CD4-positive, alpha-beta memory T cell (primary cell): ENCODE measurements at regions not wholly inside any gene's neighbourhood (a gene's known extent, or its start where the extent isn't known, plus 50 kb on each side); places are given as distances from the start of the nearest gene placed in this dataset.

Source experiments
- CTCF ChIA-PET: fragments of 350-600 bp; sonication (Branson Sonifier 250); formaldehyde crosslinking; loops from one replicate; lab custom pipeline; 2021; ENCODE audit warnings: inconsistent platforms; ENCODE audit not compliant: partially characterized antibody; lab: Charles Lee
- POLR2A ChIA-PET: fragments of 350-600 bp; sonication (Branson Sonifier 250); formaldehyde crosslinking; loops from one replicate; lab custom pipeline; 2021; ENCODE audit not compliant: partially characterized antibody; lab: Charles Lee
- DNase-seq, 5 donors: peaks; one replicate each; pipeline versions ENCODE4 v3.0.0 to v3.0.0-alpha.2; 2020 to 2022; ENCODE audit warnings: mixed read lengths in 1 of 5
- H3K27ac ChIP-seq: one replicate; pipeline ENCODE4 v1.7.0; 2013; ENCODE audit warnings: low read depth, low read length
- H3K27me3 ChIP-seq: 2 replicates; pipeline ENCODE4 v1.7.0; 2013; ENCODE audit warnings: mild to moderate bottlenecking, low read length, moderate library complexity; ENCODE audit not compliant: insufficient read depth
- H3K36me3 ChIP-seq: 2 replicates; pipeline ENCODE4 v1.7.0; 2013; ENCODE audit warnings: mild to moderate bottlenecking, low read length, moderate library complexity; ENCODE audit not compliant: insufficient read depth
- H3K4me1 ChIP-seq: 2 replicates; pipeline ENCODE4 v1.7.0; 2013; ENCODE audit warnings: mild to moderate bottlenecking, low read length, moderate library complexity; ENCODE audit not compliant: insufficient read depth
- H3K4me3 ChIP-seq, 2 donors: one replicate each; pipeline ENCODE4 v1.7.0; 2013; ENCODE audit warnings: low read length in 2 of 2, mild to moderate bottlenecking in 1 of 2
- H3K9me3 ChIP-seq, 2 donors: one replicate each; pipeline ENCODE4 v1.7.0; 2013; ENCODE audit warnings: low read length in 2 of 2, control low read depth in 1 of 2; ENCODE audit not compliant: control insufficient read depth in 1 of 2
- H3K27ac Mint-ChIP-seq, 7 donors: one replicate each; pipeline ENCODE4 v1.8.0; 2020 to 2021; ENCODE audit warnings: mixed read lengths in 7 of 7, mild to moderate bottlenecking in 6 of 7, inconsistent platforms in 3 of 7, moderate library complexity in 3 of 7
- H3K27me3 Mint-ChIP-seq, 2 donors: one replicate each; pipeline ENCODE4 v1.8.0; 2020 to 2021; ENCODE audit warnings: mixed read lengths in 2 of 2
- H3K36me3 Mint-ChIP-seq, 2 donors: one replicate each; pipeline ENCODE4 v1.8.0; 2020 to 2021; ENCODE audit warnings: mixed read lengths in 2 of 2, inconsistent platforms in 1 of 2, mild to moderate bottlenecking in 1 of 2
- H3K4me1 Mint-ChIP-seq, 4 donors: one replicate each; pipeline ENCODE4 v1.8.0; 2020 to 2021; ENCODE audit warnings: mixed read lengths in 4 of 4, mild to moderate bottlenecking in 1 of 4
- H3K4me3 Mint-ChIP-seq, 8 donors: one replicate each; pipeline ENCODE4 v1.8.0; 2020 to 2021; ENCODE audit warnings: mixed read lengths in 8 of 8, mild to moderate bottlenecking in 7 of 8, moderate library complexity in 6 of 8, inconsistent platforms in 3 of 8
- H3K9me3 Mint-ChIP-seq, 8 donors: one replicate each; pipeline ENCODE4 v1.8.0; 2020 to 2021; ENCODE audit warnings: mixed read lengths in 8 of 8, mild to moderate bottlenecking in 5 of 8, inconsistent platforms in 3 of 8, moderate library complexity in 1 of 8
- intact Hi-C: fragments of 100-400 bp; cut with micrococcal nuclease; formaldehyde crosslinking; loops from one replicate; pipeline ENCODE4 v1.15.1; 2023

DNA sequence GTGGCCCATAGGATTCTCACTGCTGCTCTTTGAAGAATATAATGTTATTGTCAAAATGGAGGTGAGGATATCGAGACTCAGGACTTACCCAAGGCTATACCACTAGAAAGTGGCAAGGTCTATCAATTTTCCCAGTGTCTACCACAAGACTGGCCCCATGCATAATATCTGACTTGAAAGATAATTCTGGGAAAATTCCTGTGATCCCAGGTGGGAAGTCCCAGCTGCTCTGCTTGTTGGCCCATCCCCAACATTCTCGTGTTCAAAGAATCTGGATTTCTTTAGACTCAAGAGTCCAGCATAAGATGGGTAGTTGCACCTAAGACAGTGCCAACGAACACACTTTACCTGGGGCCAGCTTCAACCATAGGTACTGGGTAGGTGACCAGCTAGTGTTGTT, 120.7 kb upstream of the DTNBP1 start:
- intact Hi-C loops: no loop called here
- CTCF ChIA-PET: no interaction called here
- no peak overlapping the region for H3K4me3 Mint-ChIP-seq

DNA sequence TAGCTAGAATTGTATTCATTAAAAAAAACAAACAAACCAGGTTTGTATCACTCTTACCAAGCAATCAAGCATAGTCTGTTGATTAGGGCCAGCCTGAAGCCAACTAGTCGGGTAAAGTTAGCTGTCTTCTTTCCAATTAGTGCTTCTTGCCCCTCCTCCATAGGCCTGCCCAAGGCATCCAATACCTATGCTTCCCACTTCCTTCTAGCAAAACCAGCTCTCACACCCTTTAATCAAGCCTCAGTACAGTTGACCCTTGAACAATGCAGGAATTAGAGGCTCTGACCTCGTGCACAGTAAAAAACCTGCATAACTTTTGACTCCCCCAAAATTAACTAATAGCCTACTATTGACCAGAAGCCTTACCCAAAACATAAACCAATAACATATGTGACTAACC, 119.1 kb upstream of the DTNBP1 start:
- DNase-seq: no peak
- Histone ChIP-seq H3K4me1 (no peaks in the 10 kb centered on the region), H3K4me3 (no peak overlapping the region), H3K9me3 (no peaks in the 10 kb centered on the region), H3K27me3 (no peaks in the 10 kb centered on the region), H3K27ac (no peak overlapping the region), H3K36me3 (no peaks in the 10 kb centered on the region)
- H3K9me3 Mint-ChIP-seq: peaks cover 0 to 2% (median 0%) of the 10 kb centered on the region in 8 donors
- H3K27me3 Mint-ChIP-seq: peaks cover 0 to 9% of the 10 kb centered on the region in 2 donors
- H3K4me1 Mint-ChIP-seq: no peaks in the 10 kb centered on the region
- CTCF ChIA-PET: no interaction called here
- H3K36me3 Mint-ChIP-seq: no peaks in the 10 kb centered on the region
- intact Hi-C loops: no loop called here
- H3K4me3 Mint-ChIP-seq: no peak overlapping the region
- H3K27ac Mint-ChIP-seq: no peak overlapping the region
- POLR2A ChIA-PET: no interaction called here

More for the DNA sequence above, 120.7 kb upstream of the DTNBP1 start:
- H3K27me3 Mint-ChIP-seq: peaks cover 0 to under 1% of the 10 kb centered on the region in 2 donors
- Histone ChIP-seq H3K27ac (no peak overlapping the region), H3K36me3 (no peaks in the 10 kb centered on the region), H3K4me1 (no peaks in the 10 kb centered on the region), H3K9me3 (no peaks in the 10 kb centered on the region), H3K4me3 (no peak overlapping the region), H3K27me3 (no peaks in the 10 kb centered on the region)
- no peak overlapping the region for H3K27ac Mint-ChIP-seq
- POLR2A ChIA-PET: no interaction called here
- H3K4me1 Mint-ChIP-seq: no peaks in the 10 kb centered on the region
- peaks cover 0 to 2% (median 0%) of the 10 kb centered on the region in 8 donors for H3K9me3 Mint-ChIP-seq
- no peaks in the 10 kb centered on the region for H3K36me3 Mint-ChIP-seq
- DNase-seq: no peak

DNA sequence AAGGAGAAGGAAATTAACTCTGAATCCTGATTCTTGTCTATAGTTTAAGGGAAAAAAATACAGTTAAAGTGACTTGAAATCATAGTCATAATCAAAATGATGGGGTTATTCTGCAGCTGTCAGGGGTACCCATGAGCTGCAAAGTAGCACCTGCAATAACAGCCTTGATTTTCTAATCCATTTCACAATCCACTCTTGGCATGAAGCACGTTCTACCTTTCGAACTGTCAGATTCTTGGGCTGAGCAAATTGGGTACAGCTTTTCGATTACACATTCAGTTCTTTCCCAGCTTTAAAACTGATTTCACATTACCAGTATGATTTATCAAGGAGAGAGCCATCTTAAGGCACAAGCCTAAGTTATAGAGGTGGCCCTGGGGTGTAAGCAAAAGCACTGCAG, 118.5 kb upstream of the DTNBP1 start:
- H3K9me3 Mint-ChIP-seq: peaks cover 0 to 2% (median 0%) of the 10 kb centered on the region in 8 donors
- H3K36me3 Mint-ChIP-seq: no peaks in the 10 kb centered on the region
- H3K4me1 Mint-ChIP-seq: no peaks in the 10 kb centered on the region
- Histone ChIP-seq H3K27me3 (no peaks in the 10 kb centered on the region), H3K27ac (no peak overlapping the region), H3K4me1 (no peaks in the 10 kb centered on the region), H3K9me3 (no peaks in the 10 kb centered on the region), H3K4me3 (no peak overlapping the region), H3K36me3 (no peaks in the 10 kb centered on the region)
- ChIA-PET POLR2A (no interaction called here), CTCF (interaction anchor here (1.2 kb wide), 1 partner anchor 402 kb away, joined by 3 read pairs; no protein-coding TSS in a partner anchor)
- no peak overlapping the region for H3K4me3 Mint-ChIP-seq
- H3K27ac Mint-ChIP-seq: no peak overlapping the region
- intact Hi-C loops: no loop called here
- DNase-seq: no peak
- peaks cover 0 to 9% of the 10 kb centered on the region in 2 donors for H3K27me3 Mint-ChIP-seq

DNA sequence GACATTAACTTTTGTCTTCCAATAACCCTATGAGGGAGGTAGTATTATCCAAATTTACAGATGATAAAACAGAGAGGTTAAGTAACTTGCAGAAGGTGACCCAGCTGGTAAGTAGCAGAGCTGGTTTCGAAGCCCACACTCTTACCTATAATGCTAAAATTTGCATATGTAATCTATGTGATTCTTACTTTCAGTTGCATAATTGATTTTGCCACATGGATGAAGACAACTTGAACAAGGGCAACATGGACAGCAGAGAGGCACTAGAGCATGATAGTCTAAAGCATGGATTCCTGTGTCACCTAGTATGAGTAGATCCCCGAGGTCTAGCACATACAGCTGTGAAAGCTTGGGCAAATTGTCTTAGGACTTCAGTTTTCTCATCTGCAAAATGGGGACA, 117.6 kb upstream of the DTNBP1 start:
- CTCF ChIA-PET: interaction anchor here (1.2 kb wide), 1 partner anchor 402 kb away, joined by 3 read pairs; no protein-coding TSS in a partner anchor
- no peak overlapping the region for H3K4me3 Mint-ChIP-seq

DNA sequence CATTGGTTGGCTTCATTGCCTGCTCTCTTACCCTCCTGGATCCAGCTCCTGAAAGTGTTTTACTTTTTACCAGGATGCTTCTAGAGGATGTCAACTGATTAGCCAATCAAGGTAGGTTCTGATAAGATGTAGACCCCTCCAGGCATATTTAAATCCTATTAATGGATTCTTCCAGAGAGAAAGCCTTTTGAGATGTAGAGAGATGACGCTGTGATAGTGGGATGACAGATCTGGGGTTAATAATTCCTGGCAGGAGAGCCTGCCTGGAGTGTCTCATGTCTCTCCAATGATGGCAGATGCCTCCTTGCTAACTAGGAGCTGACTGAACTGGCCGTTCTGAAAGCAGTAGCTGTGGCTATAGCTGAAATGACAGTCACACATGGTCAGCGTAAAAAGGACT, 116.9 kb upstream of the DTNBP1 start:
- ChIA-PET CTCF (no interaction called here), POLR2A (no interaction called here)
- H3K4me1 ChIP-seq: no peaks in the 10 kb centered on the region
- Mint-ChIP-seq H3K27ac (no peak overlapping the region), H3K4me1 (no peaks in the 10 kb centered on the region), H3K4me3 (no peak overlapping the region), H3K27me3 (peaks cover 0 to 9% of the 10 kb centered on the region in 2 donors), H3K36me3 (no peaks in the 10 kb centered on the region), H3K9me3 (peaks cover 0 to 2% (median 0%) of the 10 kb centered on the region in 8 donors)
- H3K4me3 ChIP-seq: no peak overlapping the region
- intact Hi-C loops: no loop called here
- H3K9me3 ChIP-seq: no peaks in the 10 kb centered on the region
- H3K27me3 ChIP-seq: no peaks in the 10 kb centered on the region
- H3K36me3 ChIP-seq: no peaks in the 10 kb centered on the region
- DNase-seq: no peak
- no peak overlapping the region for H3K27ac ChIP-seq

More for the DNA sequence above, 117.6 kb upstream of the DTNBP1 start:
- intact Hi-C loops: no loop called here
- H3K36me3 ChIP-seq: no peaks in the 10 kb centered on the region
- Mint-ChIP-seq H3K9me3 (peaks cover 0 to 2% (median 0%) of the 10 kb centered on the region in 8 donors), H3K36me3 (no peaks in the 10 kb centered on the region), H3K27me3 (peaks cover 0 to 9% of the 10 kb centered on the region in 2 donors), H3K4me1 (no peaks in the 10 kb centered on the region), H3K27ac (no peak overlapping the region)
- no peaks in the 10 kb centered on the region for H3K27me3 ChIP-seq
- H3K27ac ChIP-seq: no peak overlapping the region
- DNase-seq: no peak
- no peak overlapping the region for H3K4me3 ChIP-seq
- POLR2A ChIA-PET: no interaction called here
- H3K4me1 ChIP-seq: no peaks in the 10 kb centered on the region
- no peaks in the 10 kb centered on the region for H3K9me3 ChIP-seq

DNA sequence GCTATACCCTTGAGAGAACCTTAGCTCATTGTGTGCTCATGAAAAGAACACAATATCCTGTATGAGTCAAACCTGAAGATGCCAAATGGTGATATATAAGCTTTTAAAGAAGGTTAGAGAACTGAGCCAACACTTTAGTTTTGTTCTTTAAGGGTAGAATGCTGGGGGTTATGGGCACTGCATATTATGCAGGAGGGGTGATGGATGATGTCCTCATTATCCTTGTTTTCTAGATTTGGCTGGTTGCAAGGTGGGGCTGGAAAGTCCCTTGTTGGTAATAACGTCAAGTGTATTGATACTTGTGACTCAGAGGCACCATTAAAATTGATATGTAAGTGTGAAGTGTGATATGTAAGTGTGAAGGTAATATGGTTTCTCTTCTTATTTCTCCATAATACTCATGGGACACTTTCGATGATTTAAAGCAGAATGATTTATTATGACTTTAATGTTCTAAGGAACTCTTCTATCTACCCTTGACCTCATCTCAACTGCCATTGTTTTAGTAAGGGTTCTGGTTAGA, 113.7 kb upstream of the DTNBP1 start:
- no peak overlapping the region for H3K27ac ChIP-seq
- no peaks in the 10 kb centered on the region for H3K4me1 ChIP-seq
- no peaks in the 10 kb centered on the region for H3K9me3 Mint-ChIP-seq
- no peak overlapping the region for H3K4me3 ChIP-seq
- no peaks in the 10 kb centered on the region for H3K9me3 ChIP-seq
- no peaks in the 10 kb centered on the region for H3K27me3 ChIP-seq
- CTCF ChIA-PET: interaction anchor here (0.9 to 1.7 kb wide), 2 partner anchors 10 to 33 kb away, joined by 3 read pairs; no protein-coding TSS in a partner anchor
- DNase-seq: no peak
- H3K36me3 Mint-ChIP-seq: no peaks in the 10 kb centered on the region
- H3K27me3 Mint-ChIP-seq: peaks cover 0 to 9% of the 10 kb centered on the region in 2 donors
- H3K27ac Mint-ChIP-seq: no peak overlapping the region
- no peaks in the 10 kb centered on the region for H3K4me1 Mint-ChIP-seq
- H3K4me3 Mint-ChIP-seq: no peak overlapping the region
- POLR2A ChIA-PET: no interaction called here
- intact Hi-C loops: no loop called here
- H3K36me3 ChIP-seq: no peaks in the 10 kb centered on the region

DNA sequence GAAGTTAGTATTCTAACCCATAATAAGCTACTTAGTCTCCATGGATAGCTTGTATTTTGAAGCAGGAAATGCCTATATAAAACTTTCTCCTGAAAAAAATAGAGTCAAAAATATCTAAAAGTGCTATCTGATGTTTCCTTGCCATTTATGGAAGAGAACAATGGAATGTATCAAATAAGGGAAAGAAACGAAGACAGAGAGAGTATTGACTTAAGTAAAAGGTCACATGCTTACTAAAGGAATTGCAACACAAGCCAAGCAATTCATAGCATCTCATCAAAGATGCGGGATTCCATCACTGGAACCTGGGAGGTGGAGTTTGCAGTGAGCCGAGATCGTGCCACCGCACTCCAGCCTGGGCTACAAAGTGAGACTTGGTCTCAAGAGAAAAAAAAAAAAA, 112.9 kb upstream of the DTNBP1 start:
- H3K4me1 Mint-ChIP-seq: no peaks in the 10 kb centered on the region
- ChIA-PET POLR2A (no interaction called here), CTCF (interaction anchor here (0.9 to 1.7 kb wide), 2 partner anchors 9 to 34 kb away, joined by 3 read pairs; no protein-coding TSS in a partner anchor)
- Histone ChIP-seq H3K4me1 (no peaks in the 10 kb centered on the region), H3K27ac (no peak overlapping the region), H3K36me3 (no peaks in the 10 kb centered on the region), H3K27me3 (no peaks in the 10 kb centered on the region), H3K4me3 (no peak overlapping the region), H3K9me3 (no peaks in the 10 kb centered on the region)
- no peak for DNase-seq
- intact Hi-C loops: no loop called here
- H3K9me3 Mint-ChIP-seq: no peaks in the 10 kb centered on the region
- H3K4me3 Mint-ChIP-seq: no peak overlapping the region
- H3K27ac Mint-ChIP-seq: no peak overlapping the region
- peaks cover 0 to 9% of the 10 kb centered on the region in 2 donors for H3K27me3 Mint-ChIP-seq
- H3K36me3 Mint-ChIP-seq: no peaks in the 10 kb centered on the region
